PC-3 (cell line): ENCODE measurements at regions not wholly inside any gene's neighbourhood (a gene's known extent, or its start where the extent isn't known, plus 50 kb on each side); places are given as distances from the start of the nearest gene placed in this dataset.

Source experiments
- ATAC-seq: fragments of 200-7000 bp; cut with Tn5 transposase; 2 replicates; pipeline ENCODE4 v1.9.1; 2020; ENCODE audit warnings: mild to moderate bottlenecking, moderate library complexity
- BruUV-seq: library from RNA; stranded (reverse); fragments of 400-500 nt; replicated peaks from 2 replicates; lab custom pipeline; 2021; lab: Mats Ljungman, UMichigan
- CTCF ChIA-PET: fragments of 300-600 bp; sonication (Branson Sonifier 250); formaldehyde crosslinking; loops from one replicate; lab custom pipeline; 2022; ENCODE audit warnings: antibody characterized with exemption; lab: Charles Lee
- POLR2A ChIA-PET: fragments of 300-600 bp; sonication (Branson Sonifier 250); formaldehyde crosslinking; loops from one replicate; lab custom pipeline; 2022; ENCODE audit warnings: antibody characterized with exemption; ENCODE audit not compliant: unreplicated experiment; lab: Charles Lee
- DNase-seq: peaks from one replicate; pipeline ENCODE4 v3.0.0-alpha.2; 2015
- H2AFZ ChIP-seq: fragments of 300-600 bp; sonication (generic); 2 replicates; pipeline ENCODE4 v1.6.0; 2016; ENCODE audit warnings: antibody characterized with exemption, low read length
- H3F3A ChIP-seq: fragments of 300-600 bp; sonication (generic); one replicate; pipeline ENCODE4 v1.6.0; 2017; ENCODE audit warnings: antibody characterized with exemption, low read length, control low read depth, mild to moderate bottlenecking; ENCODE audit not compliant: unreplicated experiment
- H3K27ac ChIP-seq: fragments of 300-600 bp; sonication (generic); 2 replicates; pipeline ENCODE4 v1.5.1; 2016; ENCODE audit warnings: mild to moderate bottlenecking, low read length
- H3K27me3 ChIP-seq: fragments of 300-600 bp; sonication (generic); 2 replicates; pipeline ENCODE4 v1.6.1; 2016; ENCODE audit warnings: low read length, mixed read lengths
- H3K36me3 ChIP-seq: fragments of 300-600 bp; sonication (generic); 2 replicates; pipeline ENCODE4 v1.6.1; 2016; ENCODE audit warnings: low read depth, mixed run types, low read length, mixed read lengths
- H3K4me1 ChIP-seq: fragments of 300-600 bp; sonication (generic); 2 replicates; pipeline ENCODE4 v1.5.1; 2016; ENCODE audit warnings: low read length; ENCODE audit not compliant: insufficient read depth
- H3K4me2 ChIP-seq: fragments of 300-600 bp; sonication (generic); 2 replicates; pipeline ENCODE4 v1.6.0; 2016; ENCODE audit warnings: low read length
- H3K4me3 ChIP-seq: fragments of 300-600 bp; sonication (generic); 2 replicates; pipeline ENCODE4 v1.5.1; 2016; ENCODE audit warnings: mild to moderate bottlenecking, low read length, mixed read lengths
- H3K79me2 ChIP-seq: fragments of 300-600 bp; sonication (generic); 2 replicates; pipeline ENCODE4 v1.6.1; 2017; ENCODE audit warnings: low read length, mixed read lengths
- H3K9ac ChIP-seq: fragments of 300-600 bp; sonication (generic); 2 replicates; pipeline ENCODE4 v1.6.0; 2016; ENCODE audit warnings: mild to moderate bottlenecking, low read length
- H3K9me2 ChIP-seq: fragments of 300-600 bp; sonication (generic); replicated peaks from 2 replicates; pipeline ENCODE4 v1.6.1; 2016; ENCODE audit warnings: mixed run types, low read length, mixed read lengths
- H3K9me3 ChIP-seq: fragments of 300-600 bp; sonication (generic); 2 replicates; pipeline ENCODE4 v1.6.1; 2016; ENCODE audit warnings: low read length, mixed read lengths
- H4K20me1 ChIP-seq: fragments of 300-600 bp; sonication (generic); 2 replicates; pipeline ENCODE4 v1.6.1; 2016; ENCODE audit warnings: low read length, mixed read lengths
- EZH2 ChIP-seq: fragments of 300-600 bp; sonication (generic); IDR thresholded peaks from one replicate; pipeline ENCODE4 v1.6.1; 2017; ENCODE audit warnings: antibody characterized with exemption, mild to moderate bottlenecking, low read length; ENCODE audit not compliant: unreplicated experiment
- EZH2phosphoT487 ChIP-seq: fragments of 300-600 bp; sonication (generic); IDR thresholded peaks from 2 replicates; pipeline ENCODE4 v1.6.1; 2018; ENCODE audit warnings: mild to moderate bottlenecking, antibody characterized with exemption, low read length, borderline replicate concordance
- intact Hi-C: fragments of 100-400 bp; cut with micrococcal nuclease; formaldehyde crosslinking; loops from 2 replicates; pipeline ENCODE4 v1.9.0; 2023
- TF ChIP-seq, protein P1 (sequence below): fragments of 300-600 bp; sonication (generic); conservative IDR thresholded peaks from 2 replicates; pipeline ENCODE4 v1.5.1; 2017; ENCODE audit warnings: antibody characterized with exemption, low read depth, mild to moderate bottlenecking, low read length

DNA sequence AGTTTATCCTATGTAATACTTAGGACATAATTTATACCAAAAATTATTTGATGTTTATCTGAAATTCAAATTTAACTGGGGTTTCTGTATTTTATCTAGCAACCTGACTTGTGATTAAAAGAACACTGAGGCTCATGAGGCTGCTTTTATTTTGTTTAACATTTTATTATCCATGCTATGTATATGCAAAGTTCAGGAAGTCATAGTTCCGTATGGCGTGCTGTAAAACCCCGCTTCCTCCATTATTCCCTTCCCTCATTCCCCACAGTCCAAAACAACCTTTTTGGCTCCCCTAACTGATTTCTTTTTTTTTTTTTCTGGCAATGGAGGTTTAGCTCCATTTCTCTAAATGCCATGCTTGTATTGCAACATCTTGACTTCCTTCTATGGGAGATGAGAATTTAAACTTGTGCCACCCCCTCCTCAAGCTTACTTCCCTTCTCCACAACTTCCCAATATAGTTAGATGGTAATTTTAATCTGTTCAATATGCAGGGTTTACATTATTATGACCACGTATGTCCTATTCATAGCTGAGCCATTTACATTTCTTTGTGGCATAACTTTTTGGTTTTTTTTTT, 138.0 kb upstream of the DNAH14 start:
- TF ChIP-seq, protein P1, sequence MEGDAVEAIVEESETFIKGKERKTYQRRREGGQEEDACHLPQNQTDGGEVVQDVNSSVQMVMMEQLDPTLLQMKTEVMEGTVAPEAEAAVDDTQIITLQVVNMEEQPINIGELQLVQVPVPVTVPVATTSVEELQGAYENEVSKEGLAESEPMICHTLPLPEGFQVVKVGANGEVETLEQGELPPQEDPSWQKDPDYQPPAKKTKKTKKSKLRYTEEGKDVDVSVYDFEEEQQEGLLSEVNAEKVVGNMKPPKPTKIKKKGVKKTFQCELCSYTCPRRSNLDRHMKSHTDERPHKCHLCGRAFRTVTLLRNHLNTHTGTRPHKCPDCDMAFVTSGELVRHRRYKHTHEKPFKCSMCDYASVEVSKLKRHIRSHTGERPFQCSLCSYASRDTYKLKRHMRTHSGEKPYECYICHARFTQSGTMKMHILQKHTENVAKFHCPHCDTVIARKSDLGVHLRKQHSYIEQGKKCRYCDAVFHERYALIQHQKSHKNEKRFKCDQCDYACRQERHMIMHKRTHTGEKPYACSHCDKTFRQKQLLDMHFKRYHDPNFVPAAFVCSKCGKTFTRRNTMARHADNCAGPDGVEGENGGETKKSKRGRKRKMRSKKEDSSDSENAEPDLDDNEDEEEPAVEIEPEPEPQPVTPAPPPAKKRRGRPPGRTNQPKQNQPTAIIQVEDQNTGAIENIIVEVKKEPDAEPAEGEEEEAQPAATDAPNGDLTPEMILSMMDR = no peak
- TF ChIP-seq EZH2phosphoT487 (no peak), EZH2 (no peak)
- Histone ChIP-seq H3K9me2 (no peaks in the 10 kb centered on the region), H3F3A (no peaks in the 10 kb centered on the region), H2AFZ (no peak overlapping the region), H3K4me1 (no peaks in the 10 kb centered on the region), H3K4me3 (no peak overlapping the region), H3K4me2 (no peak overlapping the region), H3K27ac (no peak overlapping the region), H3K9ac (no peak overlapping the region), H4K20me1 (no peaks in the 10 kb centered on the region), H3K27me3 (no peaks in the 10 kb centered on the region), H3K36me3 (no peaks in the 10 kb centered on the region), H3K9me3 (no peaks in the 10 kb centered on the region), H3K79me2 (no peaks in the 10 kb centered on the region)
- DNase-seq (no peak), ATAC-seq (no peak)
- no TSS peak for BruUV-seq
- ChIA-PET POLR2A (no interaction called here), CTCF (no interaction called here)
- intact Hi-C loops = no loop called here

DNA sequence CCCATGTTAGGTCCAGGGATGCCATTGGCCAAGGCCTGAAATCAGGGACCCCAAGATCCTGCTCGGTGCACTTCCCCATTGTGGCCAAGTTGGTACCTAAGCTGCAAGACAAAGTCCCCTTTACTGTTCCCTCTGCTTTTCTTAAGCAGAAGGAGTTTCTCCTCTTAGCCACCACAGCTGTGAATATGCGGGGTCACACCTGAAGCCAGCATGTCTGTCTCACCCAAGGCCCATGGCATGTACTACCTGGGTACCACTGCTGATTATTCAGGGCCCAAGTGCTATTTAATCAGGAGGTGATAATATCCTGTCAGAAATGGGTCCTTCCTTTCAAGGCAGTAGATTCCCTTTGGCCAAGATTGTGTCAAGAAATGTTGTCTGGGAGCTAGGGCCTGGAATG, 133.9 kb upstream of the DNAH14 start:
- H3K79me2 ChIP-seq = no peaks in the 10 kb centered on the region
- no peaks in the 10 kb centered on the region for H3K9me2 ChIP-seq
- intact Hi-C loops = no loop called here
- no peaks in the 10 kb centered on the region for H3K9me3 ChIP-seq
- no peaks in the 10 kb centered on the region for H3K36me3 ChIP-seq
- no peak overlapping the region for H3K4me2 ChIP-seq
- no TSS peak for BruUV-seq
- no peak overlapping the region for H3K4me3 ChIP-seq
- DNase-seq = no peak
- H3K4me1 ChIP-seq = peaks cover 3% of the 10 kb centered on the region; the same call in 1 of the 2 replicates
- H4K20me1 ChIP-seq = no peaks in the 10 kb centered on the region
- POLR2A ChIA-PET = no interaction called here
- H3F3A ChIP-seq = no peaks in the 10 kb centered on the region
- H3K27ac ChIP-seq = no peak overlapping the region
- ATAC-seq = no peak
- TF ChIP-seq EZH2phosphoT487 (no peak), EZH2 (no peak)
- TF ChIP-seq, protein P1 = no peak
- H3K9ac ChIP-seq = no peak overlapping the region
- no peak overlapping the region for H2AFZ ChIP-seq
- CTCF ChIA-PET = no interaction called here
- no peaks in the 10 kb centered on the region for H3K27me3 ChIP-seq

DNA sequence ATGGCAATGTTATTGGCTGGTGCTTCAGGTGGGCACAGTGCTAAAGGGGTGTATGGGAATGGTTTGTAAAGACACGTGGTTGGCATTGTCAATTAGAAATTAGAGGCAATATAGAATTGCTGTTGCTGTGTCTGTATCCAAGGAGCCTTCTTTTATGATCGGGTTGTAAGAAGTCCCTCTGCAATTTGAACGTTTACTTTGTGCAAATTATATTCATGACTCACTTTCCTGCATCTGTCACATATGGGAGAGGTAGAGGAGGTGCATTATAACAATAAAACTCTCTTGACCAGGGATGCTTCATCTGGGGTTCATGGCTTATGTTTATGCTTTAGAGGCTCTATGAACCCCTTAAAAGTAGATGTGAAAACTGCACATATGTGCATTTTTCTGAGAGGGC, 130.4 kb upstream of the DNAH14 start:
- Histone ChIP-seq H3K4me3 (no peak overlapping the region), H3F3A (no peaks in the 10 kb centered on the region), H3K27ac (no peak overlapping the region), H3K79me2 (no peaks in the 10 kb centered on the region), H4K20me1 (no peaks in the 10 kb centered on the region), H3K4me1 (peaks cover 3% of the 10 kb centered on the region; the same call in 1 of the 2 replicates), H3K27me3 (no peaks in the 10 kb centered on the region), H3K9ac (no peak overlapping the region), H3K4me2 (no peak overlapping the region), H3K9me3 (no peaks in the 10 kb centered on the region), H3K36me3 (no peaks in the 10 kb centered on the region), H3K9me2 (no peaks in the 10 kb centered on the region), H2AFZ (no peak overlapping the region)
- no peak for TF ChIP-seq EZH2
- TF ChIP-seq, protein P1 = no peak
- no peak for TF ChIP-seq EZH2phosphoT487
- DNase-seq (peak; percentile 65), ATAC-seq (peak; percentile 96)
- ChIA-PET POLR2A (interaction anchor here (0.5 kb wide), 1 partner anchor 132 kb away, joined by 9 read pairs; no protein-coding TSS in a partner anchor), CTCF (no interaction called here)
- BruUV-seq = no TSS peak
- intact Hi-C loops = no loop called here
